ENCODE measurements at regions not wholly inside any gene's neighbourhood (a gene's known extent, or its start where the extent isn't known, plus 50 kb on each side); places are given as distances from the start of the nearest gene placed in this dataset.

- TF ChIP-seq CTCF (IDR thresholded peaks at IDR 0.05), result no peak
- H3K4me1 Mint-ChIP-seq (ENCODE audit: unreplicated experiment), result no peaks in the 10 kb centered on the region
- H3K36me3 Mint-ChIP-seq (ENCODE audit: unreplicated experiment), result no peaks in the 10 kb centered on the region
- peaks cover 30% of the 10 kb centered on the region for H3K9me3 Mint-ChIP-seq (ENCODE audit: unreplicated experiment)
- H3K27ac Mint-ChIP-seq (ENCODE audit: unreplicated experiment), result no peak overlapping the region
- H3K4me3 Mint-ChIP-seq (ENCODE audit: unreplicated experiment), result no peak overlapping the region
- H3K27me3 Mint-ChIP-seq (ENCODE audit: unreplicated experiment), result no peaks in the 10 kb centered on the region
- DNase-seq (ENCODE audit: extremely low spot score, unreplicated experiment), result no peak
Measured at GRCh38 chrX:142052238-142052637, 148.5 kb downstream of the MAGEC1 start.

DNA sequence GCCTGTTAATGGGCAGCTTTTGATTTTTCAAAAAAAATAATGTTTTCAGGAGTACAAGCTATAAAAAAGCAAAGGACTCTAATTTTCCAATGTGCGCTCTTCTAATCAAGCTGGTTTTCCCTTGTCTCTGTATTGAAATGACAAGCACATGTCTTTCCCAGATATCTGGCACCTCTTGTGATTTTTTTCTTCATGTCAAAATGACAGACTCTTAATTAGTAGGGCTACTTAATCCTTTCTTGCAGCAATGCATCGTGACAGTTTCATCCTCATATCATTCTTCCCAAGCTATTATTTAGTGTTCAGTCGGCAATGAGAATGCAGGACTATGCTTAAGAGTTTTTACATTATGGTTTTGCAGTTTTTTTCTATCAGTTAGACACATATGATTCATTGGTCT, 139.5 kb downstream of the MAGEC1 start:
- Mint-ChIP-seq H3K4me1 (ENCODE audit: unreplicated experiment) (no peaks in the 10 kb centered on the region), H3K36me3 (ENCODE audit: unreplicated experiment) (no peaks in the 10 kb centered on the region), H3K27me3 (ENCODE audit: unreplicated experiment) (no peaks in the 10 kb centered on the region), H3K9me3 (ENCODE audit: unreplicated experiment) (peaks cover 34% of the 10 kb centered on the region), H3K4me3 (ENCODE audit: unreplicated experiment) (no peak overlapping the region), H3K27ac (ENCODE audit: unreplicated experiment) (no peak overlapping the region)
- DNase-seq (ENCODE audit: extremely low spot score, unreplicated experiment), result no peak
- no peak for TF ChIP-seq CTCF (IDR thresholded peaks at IDR 0.05)

- H3K27ac Mint-ChIP-seq (ENCODE audit: unreplicated experiment), result no peak overlapping the region
- H3K27me3 Mint-ChIP-seq (ENCODE audit: unreplicated experiment), result no peaks in the 10 kb centered on the region
- H3K4me3 Mint-ChIP-seq (ENCODE audit: unreplicated experiment), result no peak overlapping the region
- TF ChIP-seq CTCF (IDR thresholded peaks at IDR 0.05), result no peak
- H3K36me3 Mint-ChIP-seq (ENCODE audit: unreplicated experiment), result no peaks in the 10 kb centered on the region
- no peaks in the 10 kb centered on the region for H3K4me1 Mint-ChIP-seq (ENCODE audit: unreplicated experiment)
- H3K9me3 Mint-ChIP-seq (ENCODE audit: unreplicated experiment), result peaks cover 43% of the 10 kb centered on the region
- no peak for DNase-seq (ENCODE audit: extremely low spot score, unreplicated experiment)
Measured at GRCh38 chrX:142040906-142041305, 137.2 kb downstream of the MAGEC1 start.

DNA sequence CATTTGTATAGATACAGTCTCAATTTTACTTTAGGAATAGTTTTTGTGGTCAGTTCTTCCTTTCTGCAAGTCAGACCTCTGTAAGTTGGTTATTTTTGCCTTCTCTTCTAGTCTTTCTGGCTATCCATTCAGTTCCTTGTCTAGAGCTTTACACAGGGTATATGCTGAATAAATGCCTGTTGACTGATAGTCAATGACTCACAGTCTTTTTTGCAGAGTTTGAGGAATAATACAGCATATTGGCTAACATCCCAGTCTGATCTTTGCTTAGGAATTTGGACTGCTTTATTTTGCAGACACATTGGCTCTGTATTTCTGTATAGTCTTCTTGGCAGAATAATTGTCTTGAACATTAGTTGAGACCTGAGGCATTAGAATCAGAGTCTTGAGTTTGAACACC, 132.4 kb downstream of the MAGEC1 start:
- no peak overlapping the region for H3K27ac Mint-ChIP-seq (ENCODE audit: unreplicated experiment)
- H3K27me3 Mint-ChIP-seq (ENCODE audit: unreplicated experiment), result no peaks in the 10 kb centered on the region
- no peak for DNase-seq (ENCODE audit: extremely low spot score, unreplicated experiment)
- H3K9me3 Mint-ChIP-seq (ENCODE audit: unreplicated experiment), result peaks cover 55% of the 10 kb centered on the region
- TF ChIP-seq CTCF (IDR thresholded peaks at IDR 0.05), result no peak
- no peaks in the 10 kb centered on the region for H3K36me3 Mint-ChIP-seq (ENCODE audit: unreplicated experiment)
- H3K4me1 Mint-ChIP-seq (ENCODE audit: unreplicated experiment), result no peaks in the 10 kb centered on the region
- H3K4me3 Mint-ChIP-seq (ENCODE audit: unreplicated experiment), result no peak overlapping the region

DNA sequence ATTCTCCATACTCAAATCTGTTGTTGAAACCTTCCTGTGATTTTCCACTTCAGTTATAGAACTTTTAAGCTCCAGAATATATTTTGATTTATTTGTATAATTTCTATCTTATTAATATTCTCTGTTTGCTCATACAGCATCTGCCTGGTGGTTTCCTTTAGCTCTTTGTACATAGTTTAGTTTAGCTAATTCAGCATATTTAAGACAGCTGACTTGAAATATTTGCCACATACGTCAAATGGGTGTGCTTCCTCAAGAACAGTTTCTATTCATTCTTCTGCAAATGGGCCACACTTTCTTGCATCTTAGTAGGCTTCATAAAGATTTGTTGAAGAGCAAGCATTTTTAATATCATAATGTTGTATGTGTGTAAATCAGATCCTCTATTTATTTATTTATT, 101.8 kb downstream of the MAGEC1 start:
- no peak overlapping the region for H3K27ac Mint-ChIP-seq (ENCODE audit: unreplicated experiment)
- H3K36me3 Mint-ChIP-seq (ENCODE audit: unreplicated experiment), result no peaks in the 10 kb centered on the region
- no peak overlapping the region for H3K4me3 Mint-ChIP-seq (ENCODE audit: unreplicated experiment)
- TF ChIP-seq CTCF (IDR thresholded peaks at IDR 0.05), result no peak
- H3K4me1 Mint-ChIP-seq (ENCODE audit: unreplicated experiment), result no peaks in the 10 kb centered on the region
- H3K27me3 Mint-ChIP-seq (ENCODE audit: unreplicated experiment), result no peaks in the 10 kb centered on the region
- DNase-seq (ENCODE audit: extremely low spot score, unreplicated experiment), result no peak
- peaks cover 42% of the 10 kb centered on the region for H3K9me3 Mint-ChIP-seq (ENCODE audit: unreplicated experiment)

Measured in osteocyte (in vitro differentiated cells).